ENCODE measurements at regions not wholly inside any gene's neighbourhood (a gene's known extent, or its start where the extent isn't known, plus 50 kb on each side); places are given as distances from the start of the nearest gene placed in this dataset.

GRCh38 chr12:77239617-77240016 is 174.2 kb upstream of the E2F7 start:
- ChIA-PET CTCF (no interaction called here), POLR2A (no interaction called here)
- no peak overlapping the region for H3K27ac ChIP-seq (ENCODE audit: insufficient read depth, low read depth, low read length)
- no peak for TF ChIP-seq MAX (IDR thresholded peaks at IDR 0.05; ENCODE audit: insufficient read depth, insufficient read length)
- TF ChIP-seq CTCF (IDR thresholded peaks at IDR 0.05; ENCODE audit: extremely low read depth in 1 of 2, insufficient read depth in 1 of 2, low read depth in 1 of 2, low read length in 2 of 2), result no peak
- TF ChIP-seq JUN (IDR thresholded peaks at IDR 0.05; ENCODE audit: borderline replicate concordance, insufficient read depth, insufficient read length, low read depth), result no peak
- TF ChIP-seq POLR2A (IDR thresholded peaks at IDR 0.05; ENCODE audit: low read depth, low read length), result no peak
- TF ChIP-seq EZH2 (IDR thresholded peaks at IDR 0.05; ENCODE audit: borderline replicate concordance, low read depth, low read length, severe bottlenecking), result no peak
- TF ChIP-seq GATA2 (IDR thresholded peaks at IDR 0.05; ENCODE audit: insufficient read depth, insufficient read length, low read depth, low read length), result no peak
- TF ChIP-seq MYC (IDR thresholded peaks at IDR 0.05; ENCODE audit: low read depth, low read length), result no peak
- no peak for TF ChIP-seq POLR2AphosphoS5 (IDR thresholded peaks at IDR 0.05; ENCODE audit: insufficient read depth, low read depth, low read length)
- no peak for TF ChIP-seq FOS (IDR thresholded peaks at IDR 0.05; ENCODE audit: borderline replicate concordance, insufficient read depth, low read length)
- peaks cover 3% of the 10 kb centered on the region for H3K4me1 ChIP-seq (ENCODE audit: control insufficient read depth, extremely low read depth, insufficient read depth, low read length)
- peaks cover 12 to 21% of the 10 kb centered on the region in 2 experiments for H3K27me3 ChIP-seq (ENCODE audit: control insufficient read depth in 2 of 2, insufficient read depth in 2 of 2, low read length in 2 of 2)
- no peaks in the 10 kb centered on the region for H4K20me1 ChIP-seq (replicated peaks; ENCODE audit: control insufficient read depth, extremely low read depth, insufficient read depth, low read length)
- dilution Hi-C loops (cut with MboI; ENCODE audit: extremely low pct_ligation_motif_present, low sequenced_read_pairs) (no loop called here), intact Hi-C loops (cut with micrococcal nuclease) (no loop called here)
- no peak overlapping the region for H3K9ac ChIP-seq (replicated peaks; ENCODE audit: extremely low read depth, insufficient read depth, low read length)
- FAIRE-seq (no peak), DNase-seq (ENCODE audit: low read depth, low spot score) (no peak)
- no peak overlapping the region for H3K4me2 ChIP-seq (ENCODE audit: insufficient read depth, low read length)
- no peak overlapping the region for H3K4me3 ChIP-seq (replicated peaks in 1 of 3; ENCODE audit: insufficient read depth in 1 of 3, low read depth in 1 of 3, low read length in 3 of 3)
- BruUV-seq (replicated peaks), result no TSS peak
- no peaks in the 10 kb centered on the region for H3K79me2 ChIP-seq (ENCODE audit: control insufficient read depth, insufficient read depth, low read length)
- no peaks in the 10 kb centered on the region for H3K9me1 ChIP-seq (replicated peaks; ENCODE audit: control insufficient read depth, extremely low read depth, insufficient read depth, low read length)
- H2AFZ ChIP-seq (ENCODE audit: low read depth, low read length), result no peak overlapping the region
- H3K9me3 ChIP-seq (replicated peaks; ENCODE audit: control insufficient read depth, insufficient read depth, low read length), result no peaks in the 10 kb centered on the region
- no peaks in the 10 kb centered on the region for H3K36me3 ChIP-seq (ENCODE audit: control insufficient read depth in 2 of 2, extremely low read depth in 1 of 2, insufficient read depth in 2 of 2, low read length in 2 of 2)

All from endothelial cell of umbilical vein (primary cell).